IPS-15b (cell line): ENCODE measurements at regions not wholly inside any gene's neighbourhood (a gene's known extent, or its start where the extent isn't known, plus 50 kb on each side); places are given as distances from the start of the nearest gene placed in this dataset.
"Not testable (repeated sequence)": the region's sequence is repeated elsewhere in the genome, so short reads cannot be mapped to it uniquely, and the experiment has no call there.

ENCODE experiments used
- H3K27me3 ChIP-seq: one replicate; pipeline ENCODE4 v1.6.1; 2013; ENCODE audit warnings: low read length; ENCODE audit not compliant: control insufficient read depth, insufficient read depth
- H3K36me3 ChIP-seq: one replicate; pipeline ENCODE4 v1.6.1; 2013; ENCODE audit warnings: low read length; ENCODE audit not compliant: control insufficient read depth, insufficient read depth
- H3K4me1 ChIP-seq: one replicate; pipeline ENCODE4 v1.6.1; 2013; ENCODE audit warnings: mild to moderate bottlenecking, low read length; ENCODE audit not compliant: control insufficient read depth, insufficient read depth
- H3K4me3 ChIP-seq: one replicate; pipeline ENCODE4 v1.5.1; 2013; ENCODE audit warnings: low read depth, low read length
- H3K9ac ChIP-seq: one replicate; pipeline ENCODE4 v1.6.1; 2013; ENCODE audit warnings: low read depth, mild to moderate bottlenecking, low read length
- H3K9me3 ChIP-seq: one replicate; pipeline ENCODE4 v1.6.1; 2013; ENCODE audit warnings: mild to moderate bottlenecking, low read length; ENCODE audit not compliant: control insufficient read depth, insufficient read depth

GRCh38 chr12:93003531-93004239 is 74.6 kb upstream of the EEA1 start:
- no peak overlapping the region for H3K4me3 ChIP-seq
- H3K27me3 ChIP-seq, result no peaks in the 10 kb centered on the region
- no peaks in the 10 kb centered on the region for H3K9me3 ChIP-seq
- H3K9ac ChIP-seq, result no peak overlapping the region
- peaks cover 2% of the 10 kb centered on the region for H3K4me1 ChIP-seq
- H3K36me3 ChIP-seq, result no peaks in the 10 kb centered on the region

- H3K9ac ChIP-seq, result no peak overlapping the region
- no peaks in the 10 kb centered on the region for H3K9me3 ChIP-seq
- peaks cover 2% of the 10 kb centered on the region for H3K4me1 ChIP-seq
- H3K4me3 ChIP-seq, result no peak overlapping the region
- no peaks in the 10 kb centered on the region for H3K27me3 ChIP-seq
- no peaks in the 10 kb centered on the region for H3K36me3 ChIP-seq
Observed at GRCh38 chr12:93005928-93006392, 76.9 kb upstream of the EEA1 start.

DNA sequence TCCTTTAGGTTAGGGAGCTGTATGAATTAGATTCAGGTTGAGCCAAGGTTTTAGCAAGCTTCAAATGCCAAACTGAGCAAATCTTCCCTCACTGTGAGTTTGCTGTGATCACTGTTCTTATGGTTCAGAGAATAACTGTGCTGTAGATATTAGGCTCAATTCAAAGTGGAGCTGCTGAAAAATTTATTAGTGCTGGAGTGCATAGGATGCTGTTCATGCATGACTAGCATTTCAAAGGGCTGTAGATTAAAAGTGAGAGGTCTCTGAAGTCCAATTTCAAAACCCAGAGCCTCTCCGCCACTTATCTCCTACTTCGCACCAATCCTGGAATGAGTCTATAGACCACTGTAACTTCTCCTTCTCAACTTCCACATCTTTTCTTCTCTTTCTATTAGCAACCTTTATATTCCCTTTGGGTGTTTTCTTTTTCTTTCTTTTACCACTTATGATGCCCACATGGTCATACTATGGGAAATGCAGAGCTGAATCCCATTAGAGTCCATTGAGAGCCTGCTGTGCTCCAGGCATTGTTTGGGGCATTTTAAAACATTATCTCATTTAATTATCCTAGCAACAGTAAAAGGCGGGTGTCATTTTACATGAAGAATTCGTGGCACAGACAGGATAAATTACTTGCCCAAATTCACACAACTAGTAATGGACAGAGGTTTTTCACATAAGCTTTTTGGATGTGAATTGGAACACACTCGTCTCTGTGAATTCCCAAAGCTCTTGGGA is 77.5 kb upstream of the EEA1 start:
- H3K9me3 ChIP-seq, result no peaks in the 10 kb centered on the region
- no peaks in the 10 kb centered on the region for H3K36me3 ChIP-seq
- no peak overlapping the region for H3K9ac ChIP-seq
- H3K4me3 ChIP-seq, result no peak overlapping the region
- H3K27me3 ChIP-seq, result no peaks in the 10 kb centered on the region
- H3K4me1 ChIP-seq, result peaks cover 2% of the 10 kb centered on the region

DNA sequence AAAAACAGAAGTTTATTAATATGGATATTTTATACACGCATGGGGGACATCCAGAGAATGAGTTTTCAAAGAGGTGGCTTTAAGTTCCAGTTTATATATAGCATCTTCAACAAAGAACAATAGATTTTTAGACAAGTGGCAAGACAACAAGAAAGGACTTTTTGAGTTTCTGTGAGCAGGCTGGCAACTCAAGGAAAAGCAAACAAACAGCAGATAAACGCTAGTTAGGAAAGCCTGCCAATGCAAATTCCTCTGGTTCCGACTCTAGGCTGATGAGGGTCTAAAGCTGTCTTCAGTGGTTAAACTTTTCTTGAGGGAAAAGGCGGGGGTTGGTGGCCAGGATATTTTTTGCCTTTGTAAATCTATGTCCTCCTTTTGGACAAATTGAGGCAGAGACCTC is 78.4 kb upstream of the EEA1 start:
- Histone ChIP-seq H3K9ac (no peak overlapping the region), H3K36me3 (no peaks in the 10 kb centered on the region), H3K9me3 (no peaks in the 10 kb centered on the region), H3K4me1 (peaks cover 2% of the 10 kb centered on the region), H3K4me3 (no peak overlapping the region), H3K27me3 (no peaks in the 10 kb centered on the region)

DNA sequence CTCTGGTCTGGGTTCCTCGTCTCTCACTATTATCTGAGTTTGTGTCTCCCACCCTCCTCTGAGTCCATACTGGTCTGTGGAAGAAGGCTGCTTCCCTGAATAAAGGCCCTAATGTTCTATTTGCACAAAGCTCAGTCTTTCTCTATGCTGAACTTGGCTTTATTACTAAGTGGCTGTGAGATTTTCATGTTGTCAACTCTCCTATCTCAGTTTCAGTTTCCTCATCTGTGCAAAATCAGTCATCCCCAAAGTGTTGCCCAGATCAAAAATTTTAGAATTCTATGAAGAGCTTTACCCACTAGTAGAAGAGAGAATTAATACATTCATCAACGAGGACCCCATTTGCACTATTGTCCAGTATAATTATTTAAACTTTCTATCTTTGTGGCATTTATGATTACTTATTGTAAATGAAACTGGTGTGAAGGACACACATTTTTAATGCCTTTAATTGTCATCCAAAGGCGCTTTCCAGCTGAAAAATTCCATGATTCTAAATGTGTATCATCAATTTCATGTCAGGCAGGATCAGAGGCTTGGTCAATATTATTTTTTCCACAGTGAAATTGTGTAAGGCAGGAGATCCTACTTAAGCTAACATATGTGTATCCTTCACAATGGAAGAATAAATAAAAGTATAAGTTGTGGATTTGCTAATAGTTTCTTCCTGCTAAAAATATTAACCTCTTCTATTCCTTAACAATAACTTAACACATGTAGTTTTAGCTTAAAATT is 79.1 kb upstream of the EEA1 start:
- Histone ChIP-seq H3K9ac (no peak overlapping the region), H3K9me3 (no peaks in the 10 kb centered on the region), H3K4me3 (no peak overlapping the region), H3K4me1 (peaks cover 2% of the 10 kb centered on the region), H3K27me3 (no peaks in the 10 kb centered on the region), H3K36me3 (no peaks in the 10 kb centered on the region)

GRCh38 chr12:93008880-93009279 is 79.8 kb upstream of the EEA1 start:
- not testable (repeated sequence) for H3K9ac ChIP-seq, H3K4me1 ChIP-seq, H3K4me3 ChIP-seq, H3K9me3 ChIP-seq, H3K36me3 ChIP-seq, H3K27me3 ChIP-seq

GRCh38 chr12:93009533-93009932 is 80.4 kb upstream of the EEA1 start:
- Histone ChIP-seq H3K9ac (no peak overlapping the region), H3K4me3 (no peak overlapping the region), H3K4me1 (no peaks in the 10 kb centered on the region), H3K9me3 (no peaks in the 10 kb centered on the region), H3K36me3 (no peaks in the 10 kb centered on the region), H3K27me3 (no peaks in the 10 kb centered on the region)

DNA sequence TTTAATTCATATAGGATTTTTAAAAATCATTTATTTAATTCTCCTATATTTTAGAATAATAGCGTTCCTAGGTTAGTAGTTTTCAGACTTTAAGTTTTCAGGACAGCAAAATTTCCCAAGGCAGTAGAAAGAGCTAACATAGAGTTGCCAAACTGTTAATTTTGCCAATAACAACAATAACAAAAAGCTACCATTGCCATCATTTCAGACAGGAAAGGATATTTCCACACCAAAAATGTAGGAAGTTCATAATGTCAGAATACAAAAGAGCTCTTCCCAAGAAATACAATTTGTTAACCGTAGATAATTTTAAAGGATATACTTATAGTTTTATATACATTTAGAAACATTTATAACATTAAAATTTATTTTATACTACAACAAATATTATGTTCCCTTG is 81.4 kb upstream of the EEA1 start:
- Histone ChIP-seq H3K27me3 (no peaks in the 10 kb centered on the region), H3K9me3 (no peaks in the 10 kb centered on the region), H3K9ac (no peak overlapping the region), H3K4me1 (no peaks in the 10 kb centered on the region), H3K36me3 (no peaks in the 10 kb centered on the region), H3K4me3 (no peak overlapping the region)

DNA sequence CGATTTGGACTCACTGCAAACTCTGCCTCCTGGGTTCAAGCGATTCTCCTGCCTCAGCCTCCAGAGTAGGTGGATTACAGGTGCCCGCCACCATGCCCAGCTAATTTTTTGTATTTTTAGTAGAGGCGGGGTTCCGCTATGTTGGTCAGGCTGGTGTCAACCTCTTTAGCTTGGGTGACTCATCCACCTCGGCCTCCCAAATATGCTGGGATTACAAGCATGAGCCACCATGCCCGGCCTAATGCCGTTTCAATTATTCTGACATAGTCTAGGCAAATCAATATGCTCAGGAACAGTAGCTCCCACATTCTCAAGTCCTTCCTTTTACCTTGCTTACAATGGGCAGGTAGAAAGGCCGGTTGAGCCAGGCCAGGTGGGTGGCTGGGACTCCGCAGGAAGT is 82.0 kb upstream of the EEA1 start:
- Histone ChIP-seq H3K9me3 (no peaks in the 10 kb centered on the region), H3K27me3 (no peaks in the 10 kb centered on the region), H3K36me3 (no peaks in the 10 kb centered on the region), H3K4me1 (no peaks in the 10 kb centered on the region), H3K9ac (no peak overlapping the region), H3K4me3 (no peak overlapping the region)

- Histone ChIP-seq H3K4me3 (no peak overlapping the region), H3K4me1 (peaks cover 4% of the 10 kb centered on the region), H3K27me3 (no peaks in the 10 kb centered on the region), H3K9ac (no peak overlapping the region), H3K36me3 (no peaks in the 10 kb centered on the region), H3K9me3 (no peaks in the 10 kb centered on the region)
Observed at GRCh38 chr12:93015871-93016751, 87.0 kb upstream of the EEA1 start.

DNA sequence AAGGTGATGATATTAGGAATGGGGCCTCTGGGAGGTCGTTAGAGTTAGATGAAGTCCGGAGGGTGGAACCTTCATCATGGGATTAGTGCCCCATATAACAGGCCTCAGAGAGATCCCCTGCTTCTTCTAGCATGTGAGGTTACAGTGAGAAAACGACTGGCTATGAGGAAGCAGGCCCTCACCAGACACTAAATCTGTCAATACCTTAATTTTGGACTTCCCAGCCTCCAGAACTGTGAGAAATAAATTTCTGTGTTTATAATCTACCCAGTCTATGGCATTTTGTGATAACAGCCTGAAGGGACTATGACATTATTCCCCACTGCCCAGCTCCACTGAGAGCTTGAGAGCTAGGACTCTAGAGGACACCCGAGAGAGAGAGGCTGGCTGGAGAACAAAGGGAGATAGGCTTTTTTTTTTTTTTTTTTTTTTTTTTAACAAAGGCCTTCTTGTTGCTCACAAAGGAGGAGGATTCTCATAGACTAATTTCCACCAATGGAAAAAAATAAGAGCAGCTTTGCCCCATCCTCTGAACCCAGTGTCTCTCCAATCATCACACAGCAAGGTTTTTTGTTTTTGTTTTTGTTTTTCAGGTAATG is 87.8 kb upstream of the EEA1 start:
- Histone ChIP-seq H3K4me3 (no peak overlapping the region), H3K9ac (no peak overlapping the region), H3K4me1 (peaks cover 4% of the 10 kb centered on the region), H3K36me3 (no peaks in the 10 kb centered on the region), H3K9me3 (no peaks in the 10 kb centered on the region), H3K27me3 (no peaks in the 10 kb centered on the region)
